ENCODE measurements at regions not wholly inside any gene's neighbourhood (a gene's known extent, or its start where the extent isn't known, plus 50 kb on each side); places are given as distances from the start of the nearest gene placed in this dataset.

DNA sequence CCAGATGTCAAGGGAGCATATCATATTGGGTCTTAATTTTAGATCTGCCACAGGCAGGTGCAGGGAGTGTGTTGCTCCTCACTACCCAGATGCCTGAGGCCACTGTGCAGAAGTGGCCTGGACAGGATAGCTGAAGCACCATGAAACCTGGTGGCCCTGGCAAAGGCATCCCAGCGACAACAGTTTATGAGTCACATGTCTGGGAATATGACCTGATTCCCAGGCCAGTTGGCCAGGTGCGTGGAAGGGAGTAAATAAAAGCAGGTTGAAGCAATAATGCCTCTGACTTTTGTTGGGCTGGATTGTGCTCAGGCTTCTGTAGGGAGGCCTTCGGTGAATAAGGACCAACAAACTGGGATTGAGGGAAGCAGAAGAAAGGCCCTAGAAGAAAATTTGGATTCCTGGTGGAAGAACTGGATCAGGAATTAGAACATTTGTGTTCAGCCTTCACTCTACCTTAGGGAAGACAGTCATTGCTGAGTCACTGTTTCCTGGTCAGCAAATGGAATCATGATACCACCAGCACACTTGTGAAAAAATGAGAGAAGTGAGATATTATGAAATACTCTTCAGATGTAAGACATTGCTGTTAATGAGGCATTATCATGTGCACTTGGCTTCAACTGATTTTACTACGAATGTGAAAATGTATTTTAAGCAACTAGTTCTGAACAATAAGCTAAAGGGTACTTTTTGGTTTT lies 78.4 kb upstream of the ZNF516 start:
- H3K4me2 ChIP-seq (ENCODE audit: insufficient read depth, insufficient read length, low read length): no peak overlapping the region

More for the DNA sequence above, 78.4 kb upstream of the ZNF516 start:
- WGBS (ENCODE audit: extremely low coverage, insufficient read length, low lambda C conversion rate): no CpG with 5 or more reads among the region's 4 CpGs
- Histone ChIP-seq H2BK15ac (ENCODE audit: low read depth, low read length) (no peak overlapping the region), H3K56ac (ENCODE audit: insufficient read length, low read depth, low read length) (no peak overlapping the region), H3K4me1 (ENCODE audit: insufficient read depth, low read length) (0 out of 2 replicates have a peak, but pooled peaks cover 2% of the 10 kb centered on the region), H4K91ac (ENCODE audit: insufficient read length, low read depth, low read length) (no peak overlapping the region), H3K79me2 (ENCODE audit: insufficient read depth, low read length) (no peaks in the 10 kb centered on the region), H4K20me1 (ENCODE audit: control insufficient read depth, insufficient read depth, insufficient read length) (no peaks in the 10 kb centered on the region), H2BK120ac (ENCODE audit: low read depth, low read length, poor library complexity, severe bottlenecking) (no peak overlapping the region), H3T11ph (ENCODE audit: low read length) (no peak overlapping the region), H2AK5ac (ENCODE audit: insufficient read length, low read length) (no peak overlapping the region), H4K5ac (ENCODE audit: insufficient read length, low read depth, low read length) (no peak overlapping the region), H4K8ac (replicated peaks; ENCODE audit: insufficient read length, low read depth, low read length) (no peak overlapping the region), H3K27ac (ENCODE audit: insufficient read length, low read depth, low read length) (no peak overlapping the region), H2BK5ac (ENCODE audit: insufficient read length, low read length) (no peak overlapping the region), H3K9me3 (ENCODE audit: control insufficient read depth, low read depth, low read length) (no peaks in the 10 kb centered on the region), H3K18ac (ENCODE audit: insufficient read length, low read depth, low read length) (no peak overlapping the region), H3K79me1 (ENCODE audit: insufficient read depth, low read depth, low read length, poor library complexity, severe bottlenecking) (no peaks in the 10 kb centered on the region), H3K23me2 (ENCODE audit: insufficient read length, low read depth, low read length, poor library complexity, severe bottlenecking) (no peaks in the 10 kb centered on the region), H2BK20ac (ENCODE audit: low read depth, low read length, poor library complexity, severe bottlenecking) (no peak overlapping the region), H2AFZ (ENCODE audit: low read length) (no peak overlapping the region), H3K23ac (ENCODE audit: insufficient read length, low read depth, low read length) (no peak overlapping the region), H2BK12ac (ENCODE audit: insufficient read length, low read depth, low read length) (no peak overlapping the region), H3K14ac (ENCODE audit: insufficient read depth, low read length) (no peak overlapping the region), H3K9ac (ENCODE audit: extremely low read depth, insufficient read length, low read length) (no peak overlapping the region), H3K4ac (ENCODE audit: low read depth, low read length) (no peak overlapping the region), H3K27me3 (ENCODE audit: insufficient read depth, low read length) (no peaks in the 10 kb centered on the region; the same call in 1 of the 2 replicates)
- Mint-ChIP-seq H3K4me3 (no peak overlapping the region), H3K4me1 (peaks cover 15 to 19% of the 10 kb centered on the region in 2 experiments; a peak in 3 of 4 replicates), H3K36me3 (ENCODE audit: insufficient read depth in 1 of 3, low read depth in 3 of 3) (no peaks in the 10 kb centered on the region; a peak in 1 of 7 replicates), H3K9me3 (peaks cover 0 to 4% of the 10 kb centered on the region in 2 experiments; a peak in 2 of 5 replicates), H3K27me3 (ENCODE audit: low read depth) (peaks cover 10% of the 10 kb centered on the region), H3K27ac (no peak overlapping the region)
- no peak for DNase-seq
- TF ChIP-seq, protein P1, sequence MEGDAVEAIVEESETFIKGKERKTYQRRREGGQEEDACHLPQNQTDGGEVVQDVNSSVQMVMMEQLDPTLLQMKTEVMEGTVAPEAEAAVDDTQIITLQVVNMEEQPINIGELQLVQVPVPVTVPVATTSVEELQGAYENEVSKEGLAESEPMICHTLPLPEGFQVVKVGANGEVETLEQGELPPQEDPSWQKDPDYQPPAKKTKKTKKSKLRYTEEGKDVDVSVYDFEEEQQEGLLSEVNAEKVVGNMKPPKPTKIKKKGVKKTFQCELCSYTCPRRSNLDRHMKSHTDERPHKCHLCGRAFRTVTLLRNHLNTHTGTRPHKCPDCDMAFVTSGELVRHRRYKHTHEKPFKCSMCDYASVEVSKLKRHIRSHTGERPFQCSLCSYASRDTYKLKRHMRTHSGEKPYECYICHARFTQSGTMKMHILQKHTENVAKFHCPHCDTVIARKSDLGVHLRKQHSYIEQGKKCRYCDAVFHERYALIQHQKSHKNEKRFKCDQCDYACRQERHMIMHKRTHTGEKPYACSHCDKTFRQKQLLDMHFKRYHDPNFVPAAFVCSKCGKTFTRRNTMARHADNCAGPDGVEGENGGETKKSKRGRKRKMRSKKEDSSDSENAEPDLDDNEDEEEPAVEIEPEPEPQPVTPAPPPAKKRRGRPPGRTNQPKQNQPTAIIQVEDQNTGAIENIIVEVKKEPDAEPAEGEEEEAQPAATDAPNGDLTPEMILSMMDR (conservative IDR thresholded peaks at IDR 0.05): no peak
